ENCODE measurements at regions not wholly inside any gene's neighbourhood (a gene's known extent, or its start where the extent isn't known, plus 50 kb on each side); places are given as distances from the start of the nearest gene placed in this dataset.

GRCh38 chrX:19172741-19173140 is 50.5 kb upstream of the ADGRG2 start:
- no peak for DNase-seq (ENCODE audit: low read depth)
- no peak overlapping the region for H3K4me3 ChIP-seq (ENCODE audit: low read depth, low read length)

- DNase-seq (ENCODE audit: low read depth): peak; percentile 27
- no peak overlapping the region for H3K4me3 ChIP-seq (ENCODE audit: low read depth, low read length)
Measured at GRCh38 chrX:19174401-19175025, 52.2 kb upstream of the ADGRG2 start.

GRCh38 chrX:19176901-19177630 is 54.8 kb upstream of the ADGRG2 start:
- no peak for DNase-seq (ENCODE audit: low read depth)
- H3K4me3 ChIP-seq (ENCODE audit: low read depth, low read length): no peak overlapping the region

- DNase-seq (ENCODE audit: low read depth): no peak
- H3K4me3 ChIP-seq (ENCODE audit: low read depth, low read length): no peak overlapping the region
Measured at GRCh38 chrX:19177721-19178120, 55.5 kb upstream of the ADGRG2 start.

GRCh38 chrX:19178402-19178801 is 56.1 kb upstream of the ADGRG2 start:
- DNase-seq (ENCODE audit: low read depth): no peak
- no peak overlapping the region for H3K4me3 ChIP-seq (ENCODE audit: low read depth, low read length)

GRCh38 chrX:19179389-19179788 is 57.1 kb upstream of the ADGRG2 start:
- no peak for DNase-seq (ENCODE audit: low read depth)
- H3K4me3 ChIP-seq (ENCODE audit: low read depth, low read length): no peak overlapping the region

GRCh38 chrX:19181345-19181744 is 59.1 kb upstream of the ADGRG2 start:
- H3K4me3 ChIP-seq (ENCODE audit: low read depth, low read length): no peak overlapping the region
- DNase-seq (ENCODE audit: low read depth): no peak

- no peak overlapping the region for H3K4me3 ChIP-seq (ENCODE audit: low read depth, low read length)
- DNase-seq (ENCODE audit: low read depth): no peak
Measured at GRCh38 chrX:19182785-19183184, 60.5 kb upstream of the ADGRG2 start.

- DNase-seq (ENCODE audit: low read depth): no peak
- H3K4me3 ChIP-seq (ENCODE audit: low read depth, low read length): no peak overlapping the region
Measured at GRCh38 chrX:19183761-19184477, 61.7 kb upstream of the ADGRG2 start.

GRCh38 chrX:19188566-19188965 is 66.3 kb upstream of the ADGRG2 start:
- H3K4me3 ChIP-seq (ENCODE audit: low read depth, low read length): no peak overlapping the region
- no peak for DNase-seq (ENCODE audit: low read depth)

GRCh38 chrX:19190902-19191301 is 68.6 kb upstream of the ADGRG2 start:
- no peak for DNase-seq (ENCODE audit: low read depth)
- no peak overlapping the region for H3K4me3 ChIP-seq (ENCODE audit: low read depth, low read length)

- H3K4me3 ChIP-seq (ENCODE audit: low read depth, low read length): no peak overlapping the region
- no peak for DNase-seq (ENCODE audit: low read depth)
Measured at GRCh38 chrX:19193565-19193964, 71.3 kb upstream of the ADGRG2 start.

GRCh38 chrX:19194285-19195242 is 72.3 kb upstream of the ADGRG2 start:
- H3K4me3 ChIP-seq (ENCODE audit: low read depth, low read length): no peak overlapping the region
- no peak for DNase-seq (ENCODE audit: low read depth)

- H3K4me3 ChIP-seq (ENCODE audit: low read depth, low read length): no peak overlapping the region
- DNase-seq (ENCODE audit: low read depth): no peak
Measured at GRCh38 chrX:19195243-19195610, 73.0 kb upstream of the ADGRG2 start.

GRCh38 chrX:19198473-19198872 is 76.2 kb upstream of the ADGRG2 start:
- no peak overlapping the region for H3K4me3 ChIP-seq (ENCODE audit: low read depth, low read length)
- DNase-seq (ENCODE audit: low read depth): no peak

GRCh38 chrX:19202171-19202570 is 79.9 kb upstream of the ADGRG2 start:
- DNase-seq (ENCODE audit: low read depth): no peak
- no peak overlapping the region for H3K4me3 ChIP-seq (ENCODE audit: low read depth, low read length)

- no peak overlapping the region for H3K4me3 ChIP-seq (ENCODE audit: low read depth, low read length)
- no peak for DNase-seq (ENCODE audit: low read depth)
Measured at GRCh38 chrX:19204636-19205035, 82.4 kb upstream of the ADGRG2 start.

GRCh38 chrX:19212037-19212436 is 89.8 kb upstream of the ADGRG2 start:
- DNase-seq (ENCODE audit: low read depth): no peak

GRCh38 chrX:19213610-19214152 is 91.4 kb upstream of the ADGRG2 start:
- DNase-seq (ENCODE audit: low read depth): no peak
- no peak overlapping the region for H3K4me3 ChIP-seq (ENCODE audit: low read depth, low read length)

More at GRCh38 chrX:19212037-19212436, 89.8 kb upstream of the ADGRG2 start:
- no peak overlapping the region for H3K4me3 ChIP-seq (ENCODE audit: low read depth, low read length)
